ENCODE measurements at regions not wholly inside any gene's neighbourhood (a gene's known extent, or its start where the extent isn't known, plus 50 kb on each side); places are given as distances from the start of the nearest gene placed in this dataset.

GRCh38 chr4:138579146-138579545, 337.0 kb upstream of the SLC7A11 start:
- TF ChIP-seq, protein P1, sequence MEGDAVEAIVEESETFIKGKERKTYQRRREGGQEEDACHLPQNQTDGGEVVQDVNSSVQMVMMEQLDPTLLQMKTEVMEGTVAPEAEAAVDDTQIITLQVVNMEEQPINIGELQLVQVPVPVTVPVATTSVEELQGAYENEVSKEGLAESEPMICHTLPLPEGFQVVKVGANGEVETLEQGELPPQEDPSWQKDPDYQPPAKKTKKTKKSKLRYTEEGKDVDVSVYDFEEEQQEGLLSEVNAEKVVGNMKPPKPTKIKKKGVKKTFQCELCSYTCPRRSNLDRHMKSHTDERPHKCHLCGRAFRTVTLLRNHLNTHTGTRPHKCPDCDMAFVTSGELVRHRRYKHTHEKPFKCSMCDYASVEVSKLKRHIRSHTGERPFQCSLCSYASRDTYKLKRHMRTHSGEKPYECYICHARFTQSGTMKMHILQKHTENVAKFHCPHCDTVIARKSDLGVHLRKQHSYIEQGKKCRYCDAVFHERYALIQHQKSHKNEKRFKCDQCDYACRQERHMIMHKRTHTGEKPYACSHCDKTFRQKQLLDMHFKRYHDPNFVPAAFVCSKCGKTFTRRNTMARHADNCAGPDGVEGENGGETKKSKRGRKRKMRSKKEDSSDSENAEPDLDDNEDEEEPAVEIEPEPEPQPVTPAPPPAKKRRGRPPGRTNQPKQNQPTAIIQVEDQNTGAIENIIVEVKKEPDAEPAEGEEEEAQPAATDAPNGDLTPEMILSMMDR (conservative IDR thresholded peaks at IDR 0.05; ENCODE audit: low read depth, low read length), result no peak
- TF ChIP-seq CEBPB (IDR thresholded peaks at IDR 0.05; ENCODE audit: low read depth, low read length), result peak; percentile 50; the same call in 1 of the 2 replicates
- no peak for TF ChIP-seq POLR2A (IDR thresholded peaks at IDR 0.05; ENCODE audit: low read depth, low read length)
